Stomach (tissue), 8 donors: ENCODE measurements at regions not wholly inside any gene's neighbourhood (a gene's known extent, or its start where the extent isn't known, plus 50 kb on each side); places are given as distances from the start of the nearest gene placed in this dataset.

Experiments used
- DNase-seq, 2 donors: peaks; one replicate each; pipeline versions ENCODE4 v3.0.0 to v3.0.0-alpha.2; 2013 to 2019
- H3K27ac ChIP-seq, 5 donors: fragments of 200-600 bp in 4 of 5; sonication (generic) in 4 of 5; one replicate each; pipeline ENCODE4 v1.5.1; 2013 to 2019; ENCODE audit warnings: mild to moderate bottlenecking in 1 of 5, moderate library complexity in 1 of 5
- H3K27me3 ChIP-seq, 3 donors: fragments of 200-600 bp; sonication (generic); one replicate each; pipeline ENCODE4 v1.5.1; 2017 to 2019; ENCODE audit warnings: mixed run types in 1 of 3
- H3K36me3 ChIP-seq, 4 donors: fragments of 200-600 bp; sonication (generic); 1 replicate in 3 of 4; 2 replicates in 1 of 4; pipeline ENCODE4 v1.5.1; 2016 to 2019
- H3K4me1 ChIP-seq, 4 donors: fragments of 200-600 bp; sonication (generic); one replicate each; pipeline ENCODE4 v1.5.1; 2016 to 2019
- H3K4me3 ChIP-seq, 4 donors: fragments of 200-600 bp; sonication (generic) in 3 of 4; one replicate each; pipeline ENCODE4 v1.5.1; 2016 to 2019; ENCODE audit warnings: mild to moderate bottlenecking in 1 of 4
- H3K9me3 ChIP-seq, 4 donors: fragments of 200-600 bp; sonication (generic); one replicate each; pipeline ENCODE4 v1.5.1; 2016 to 2019
- EP300 ChIP-seq: sonication (generic); formaldehyde crosslinking; IDR thresholded peaks from one replicate; pipeline ENCODE4 v1.6.1; 2017; ENCODE audit warnings: antibody characterized with exemption
- POLR2A ChIP-seq, 4 donors: fragments of 450-650 bp; IDR thresholded peaks; one replicate each; pipeline ENCODE4 v1.6.1; 2016; ENCODE audit warnings: antibody characterized with exemption in 4 of 4, control low read depth in 2 of 4, mild to moderate bottlenecking in 1 of 4, moderate library complexity in 1 of 4
- POLR2AphosphoS5 ChIP-seq, 3 donors: sonication (generic); formaldehyde crosslinking; IDR thresholded peaks; one replicate each; pipeline ENCODE4 v1.6.1; 2016; ENCODE audit warnings: antibody characterized with exemption in 3 of 3
- WGBS, 5 donors: extraction: QIAGEN DNeasy Blood & Tissue Kit in 3 of 5; methylation state at CpG; one replicate each; pipeline versions ENCODE4 v1.1.5 to v1.1.7; 2013 to 2018; 5-methylcytosine and 5-hydroxymethylcytosine counted together
- intact Hi-C: fragments of 100-400 bp; cut with DNase I; formaldehyde crosslinking; loops from one replicate; pipeline ENCODE4 v1.15.1; 2023; ENCODE audit warnings: low total_unique reads
- TF ChIP-seq, protein P1 (sequence below), 7 experiments: fragments of 450-650 bp in 4 of 7; fragments of 200-600 bp in 3 of 7; sonication (generic) in 3 of 7; IDR thresholded peaks; one replicate each; pipeline ENCODE4 v1.5.1; 2016 to 2019; ENCODE audit warnings: antibody characterized with exemption in 7 of 7, control low read depth in 2 of 7, mild to moderate bottlenecking in 1 of 7
- donor health status: healthy with polysubstance abuse.
- donor health status: Bipolar disorder and iron deficiency.
- donor health status: healthy.

DNA sequence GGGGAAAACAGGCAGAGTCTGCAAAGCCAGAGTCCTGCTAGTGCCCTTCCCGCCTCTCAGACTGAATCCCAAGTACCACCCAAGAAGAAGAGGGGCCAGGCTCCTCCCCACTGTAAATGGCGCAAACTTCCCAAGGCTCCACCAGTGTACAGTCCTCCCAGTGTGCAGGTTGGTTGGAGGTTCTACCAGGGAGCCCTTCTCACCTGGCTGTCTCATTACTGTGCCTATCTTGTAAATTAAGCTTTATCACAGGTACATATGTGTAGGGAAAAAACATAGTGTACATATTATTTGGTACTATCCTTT, 189.7 kb downstream of the FSCB start:
- no peak overlapping the region for H3K4me3 ChIP-seq
- H3K36me3 ChIP-seq = no peaks in the 10 kb centered on the region
- intact Hi-C loops = no loop called here
- 72 to 86% (median 82%) methylated on average over 2 of the region's 2 CpGs for WGBS, 5 donors
- no peaks in the 10 kb centered on the region for H3K27me3 ChIP-seq
- no peak for DNase-seq
- TF ChIP-seq, protein P1, sequence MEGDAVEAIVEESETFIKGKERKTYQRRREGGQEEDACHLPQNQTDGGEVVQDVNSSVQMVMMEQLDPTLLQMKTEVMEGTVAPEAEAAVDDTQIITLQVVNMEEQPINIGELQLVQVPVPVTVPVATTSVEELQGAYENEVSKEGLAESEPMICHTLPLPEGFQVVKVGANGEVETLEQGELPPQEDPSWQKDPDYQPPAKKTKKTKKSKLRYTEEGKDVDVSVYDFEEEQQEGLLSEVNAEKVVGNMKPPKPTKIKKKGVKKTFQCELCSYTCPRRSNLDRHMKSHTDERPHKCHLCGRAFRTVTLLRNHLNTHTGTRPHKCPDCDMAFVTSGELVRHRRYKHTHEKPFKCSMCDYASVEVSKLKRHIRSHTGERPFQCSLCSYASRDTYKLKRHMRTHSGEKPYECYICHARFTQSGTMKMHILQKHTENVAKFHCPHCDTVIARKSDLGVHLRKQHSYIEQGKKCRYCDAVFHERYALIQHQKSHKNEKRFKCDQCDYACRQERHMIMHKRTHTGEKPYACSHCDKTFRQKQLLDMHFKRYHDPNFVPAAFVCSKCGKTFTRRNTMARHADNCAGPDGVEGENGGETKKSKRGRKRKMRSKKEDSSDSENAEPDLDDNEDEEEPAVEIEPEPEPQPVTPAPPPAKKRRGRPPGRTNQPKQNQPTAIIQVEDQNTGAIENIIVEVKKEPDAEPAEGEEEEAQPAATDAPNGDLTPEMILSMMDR (IDR thresholded peaks at IDR 0.05) = no peak
- TF ChIP-seq POLR2AphosphoS5 (IDR thresholded peaks at IDR 0.05) (no peak), EP300 (no peak), POLR2A (IDR thresholded peaks at IDR 0.05) (no peak)
- H3K27ac ChIP-seq = no peak overlapping the region
- H3K9me3 ChIP-seq = peaks cover 0 to 10% (median 5%) of the 10 kb centered on the region in 4 donors
- H3K4me1 ChIP-seq = no peaks in the 10 kb centered on the region

DNA sequence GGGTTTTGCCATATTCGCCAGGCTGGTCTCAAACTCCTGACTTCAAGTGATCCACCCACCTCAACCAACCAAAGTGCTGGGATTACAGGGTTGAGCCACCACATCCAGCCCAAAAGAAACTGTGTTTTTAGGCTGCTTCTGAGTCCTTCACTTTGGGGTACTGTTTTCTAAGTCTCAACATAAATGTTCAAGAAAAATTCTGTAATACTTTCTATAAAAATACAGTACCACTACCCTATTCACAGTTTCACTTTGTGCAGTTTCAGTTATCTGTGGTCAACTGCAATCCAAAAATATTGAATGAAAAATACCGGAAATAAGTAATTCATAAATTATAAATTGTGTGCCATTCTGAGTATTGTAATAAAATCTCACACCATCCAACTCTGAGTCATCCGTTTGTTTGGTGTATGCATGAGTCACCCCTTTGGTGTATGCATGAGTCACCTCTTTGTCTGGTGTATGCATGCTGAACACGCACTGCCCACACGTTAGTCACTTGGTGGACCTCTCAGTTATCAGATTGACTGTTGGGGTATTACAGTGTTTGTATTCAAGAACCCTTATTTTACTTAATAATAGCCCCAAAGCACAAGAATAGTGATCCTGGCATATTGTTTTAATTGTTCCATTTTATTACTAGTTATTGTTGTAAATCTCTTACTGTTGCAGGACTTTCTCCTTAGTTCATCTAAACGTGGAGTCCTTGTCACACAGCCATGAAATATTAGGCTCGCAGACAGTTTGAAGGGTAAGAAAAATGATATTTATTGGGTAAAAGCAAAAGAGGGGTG, 190.2 kb downstream of the FSCB start:
- TF ChIP-seq, protein P1 (IDR thresholded peaks at IDR 0.05) = no peak
- TF ChIP-seq POLR2AphosphoS5 (IDR thresholded peaks at IDR 0.05) (no peak), EP300 (no peak), POLR2A (IDR thresholded peaks at IDR 0.05) (no peak)
- H3K27ac ChIP-seq = no peak overlapping the region
- no peaks in the 10 kb centered on the region for H3K27me3 ChIP-seq
- intact Hi-C loops = no loop called here
- peaks cover 0 to 10% (median 5%) of the 10 kb centered on the region in 4 donors for H3K9me3 ChIP-seq
- no peaks in the 10 kb centered on the region for H3K4me1 ChIP-seq
- no peaks in the 10 kb centered on the region for H3K36me3 ChIP-seq
- H3K4me3 ChIP-seq = no peak overlapping the region
- 41 to 56% (median 51%) methylated on average over 7 of the region's 7 CpGs for WGBS, 5 donors
- DNase-seq = peak in 1 of 2 donors; percentile 80

DNA sequence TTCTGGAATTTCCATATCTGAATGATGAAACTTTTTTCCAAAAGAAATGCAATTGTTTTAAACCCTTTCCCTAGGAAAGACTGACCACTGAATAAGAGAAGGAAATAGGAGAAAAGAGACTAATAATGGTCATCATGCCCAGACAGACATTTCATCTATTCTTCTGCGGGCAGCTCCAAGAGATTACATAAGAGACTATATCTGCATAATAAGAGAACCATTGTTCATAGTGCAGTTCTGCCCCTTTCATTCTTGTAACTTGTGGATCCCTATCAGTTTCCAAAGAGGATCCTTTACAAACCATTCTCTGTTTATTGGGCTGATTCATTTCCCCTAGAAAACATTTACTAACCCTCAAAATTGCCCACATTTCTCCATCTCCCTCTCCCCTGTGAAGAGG, 197.8 kb downstream of the FSCB start:
- intact Hi-C loops = no loop called here
- Histone ChIP-seq H3K27ac (no peak overlapping the region), H3K27me3 (no peaks in the 10 kb centered on the region), H3K9me3 (peaks cover 0 to 18% (median 0%) of the 10 kb centered on the region in 4 donors), H3K4me3 (no peak overlapping the region), H3K36me3 (no peaks in the 10 kb centered on the region), H3K4me1 (no peaks in the 10 kb centered on the region)
- TF ChIP-seq POLR2A (IDR thresholded peaks at IDR 0.05) (no peak), EP300 (no peak), POLR2AphosphoS5 (IDR thresholded peaks at IDR 0.05) (no peak)
- TF ChIP-seq, protein P1 (IDR thresholded peaks at IDR 0.05) = no peak
- 89 to 96% (median 91%) methylated on average over 1 of the region's 1 CpG for WGBS, 5 donors
- DNase-seq = no peak

DNA sequence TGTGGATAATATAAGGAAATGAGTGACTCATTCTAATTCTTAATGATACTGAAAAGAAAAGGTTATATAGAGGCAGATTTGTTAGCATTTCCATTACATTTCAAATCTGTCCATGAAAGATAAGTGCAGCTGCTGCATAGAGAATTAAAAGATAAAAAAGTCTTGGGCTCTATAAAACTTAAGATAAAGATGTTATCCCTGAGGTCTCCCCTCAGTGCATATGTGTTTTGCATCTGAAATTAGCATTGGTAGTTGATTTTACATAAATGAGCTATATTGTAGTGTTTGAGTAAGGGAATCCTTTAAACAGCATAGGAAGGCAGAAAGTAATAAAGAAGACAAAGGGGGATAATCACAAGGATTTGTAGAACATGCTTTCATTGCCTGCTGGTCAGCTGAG, 206.2 kb downstream of the FSCB start:
- DNase-seq = no peak
- no peak for TF ChIP-seq POLR2A (IDR thresholded peaks at IDR 0.05)
- no peak for TF ChIP-seq POLR2AphosphoS5 (IDR thresholded peaks at IDR 0.05)
- no peak for TF ChIP-seq EP300
- TF ChIP-seq, protein P1 (IDR thresholded peaks at IDR 0.05) = no peak
- intact Hi-C loops = no loop called here

More for the DNA sequence above, 206.2 kb downstream of the FSCB start:
- Histone ChIP-seq H3K4me3 (no peak overlapping the region), H3K9me3 (peaks cover 3 to 28% (median 16%) of the 10 kb centered on the region in 4 donors), H3K27ac (no peak overlapping the region), H3K4me1 (no peaks in the 10 kb centered on the region), H3K27me3 (no peaks in the 10 kb centered on the region), H3K36me3 (no peaks in the 10 kb centered on the region)
